Muscle layer of colon (tissue), 2 donors: ENCODE measurements at regions not wholly inside any gene's neighbourhood (a gene's known extent, or its start where the extent isn't known, plus 50 kb on each side); places are given as distances from the start of the nearest gene placed in this dataset.
"Not testable (repeated sequence)": the region's sequence is repeated elsewhere in the genome, so short reads cannot be mapped to it uniquely, and the experiment has no call there.

ENCODE experiments used
- H3K27ac ChIP-seq: one replicate; pipeline ENCODE4 v1.7.0; 2013; ENCODE audit warnings: low read depth, mild to moderate bottlenecking, low read length, moderate library complexity
- H3K27me3 ChIP-seq, 2 donors: one replicate each; pipeline ENCODE4 v1.7.0; 2013; ENCODE audit warnings: low read length in 2 of 2, mild to moderate bottlenecking in 2 of 2; ENCODE audit not compliant: insufficient read depth in 2 of 2, control insufficient read depth in 1 of 2
- H3K36me3 ChIP-seq: one replicate; pipeline ENCODE4 v1.7.0; 2013; ENCODE audit warnings: mild to moderate bottlenecking, low read length; ENCODE audit not compliant: insufficient read depth
- H3K4me1 ChIP-seq: one replicate; pipeline ENCODE4 v1.7.0; 2013; ENCODE audit warnings: mild to moderate bottlenecking, low read length; ENCODE audit not compliant: insufficient read depth
- H3K4me3 ChIP-seq, 2 donors: one replicate each; pipeline ENCODE4 v1.7.0; 2013; ENCODE audit warnings: low read length in 2 of 2, low read depth in 1 of 2, mild to moderate bottlenecking in 1 of 2, moderate library complexity in 1 of 2
- H3K9ac ChIP-seq: one replicate; pipeline ENCODE4 v1.7.0; 2013; ENCODE audit warnings: low read length
- H3K9me3 ChIP-seq: one replicate; pipeline ENCODE4 v1.7.0; 2013; ENCODE audit warnings: mild to moderate bottlenecking, low read length
- donor health status: abdominal sarcoma.
- donor health status: Adenocarcinoma of cecum.

GRCh38 chr7:108869070-108869469, 299.4 kb downstream of the DNAJB9 start:
- Histone ChIP-seq H3K4me1 (no peaks in the 10 kb centered on the region), H3K9ac (no peak overlapping the region), H3K36me3 (no peaks in the 10 kb centered on the region), H3K9me3 (no peaks in the 10 kb centered on the region), H3K27me3 (no peaks in the 10 kb centered on the region), H3K4me3 (no peak overlapping the region), H3K27ac (no peak overlapping the region)

GRCh38 chr7:108875139-108875538, 305.5 kb downstream of the DNAJB9 start:
- Histone ChIP-seq H3K4me1 (no peaks in the 10 kb centered on the region), H3K4me3 (no peak overlapping the region), H3K27me3 (no peaks in the 10 kb centered on the region), H3K9ac (no peak overlapping the region), H3K27ac (no peak overlapping the region), H3K9me3 (no peaks in the 10 kb centered on the region), H3K36me3 (no peaks in the 10 kb centered on the region)

GRCh38 chr7:108890862-108891261, 321.2 kb downstream of the DNAJB9 start:
- no peaks in the 10 kb centered on the region for H3K4me1 ChIP-seq
- H3K27ac ChIP-seq: no peak overlapping the region
- H3K9me3 ChIP-seq: no peaks in the 10 kb centered on the region
- H3K9ac ChIP-seq: no peak overlapping the region
- no peaks in the 10 kb centered on the region for H3K27me3 ChIP-seq
- H3K4me3 ChIP-seq: no peak overlapping the region
- no peaks in the 10 kb centered on the region for H3K36me3 ChIP-seq

GRCh38 chr7:108908456-108908855, 338.8 kb downstream of the DNAJB9 start:
- H3K9me3 ChIP-seq: no peaks in the 10 kb centered on the region
- H3K9ac ChIP-seq: no peak overlapping the region
- no peak overlapping the region for H3K27ac ChIP-seq
- no peak overlapping the region for H3K4me3 ChIP-seq
- H3K36me3 ChIP-seq: no peaks in the 10 kb centered on the region
- H3K4me1 ChIP-seq: no peaks in the 10 kb centered on the region
- no peaks in the 10 kb centered on the region for H3K27me3 ChIP-seq

GRCh38 chr7:108911016-108911415, 341.3 kb downstream of the DNAJB9 start:
- Histone ChIP-seq H3K27ac (no peak overlapping the region), H3K9me3 (no peaks in the 10 kb centered on the region), H3K4me1 (no peaks in the 10 kb centered on the region), H3K27me3 (no peaks in the 10 kb centered on the region), H3K9ac (no peak overlapping the region), H3K4me3 (no peak overlapping the region), H3K36me3 (no peaks in the 10 kb centered on the region)

GRCh38 chr7:108920490-108920889, 350.8 kb downstream of the DNAJB9 start:
- Histone ChIP-seq H3K36me3 (no peaks in the 10 kb centered on the region), H3K9me3 (no peaks in the 10 kb centered on the region), H3K4me1 (no peaks in the 10 kb centered on the region), H3K4me3 (no peak overlapping the region), H3K27ac (no peak overlapping the region), H3K9ac (no peak overlapping the region), H3K27me3 (no peaks in the 10 kb centered on the region)

- H3K27ac ChIP-seq, H3K36me3 ChIP-seq, H3K9me3 ChIP-seq, H3K4me3 ChIP-seq, H3K27me3 ChIP-seq, H3K4me1 ChIP-seq, H3K9ac ChIP-seq: not testable (repeated sequence)
These were observed 373.4 kb downstream of the DNAJB9 start for GRCh38 chr7:108943048-108943447.

- no peaks in the 10 kb centered on the region for H3K27me3 ChIP-seq
These were observed 377.9 kb downstream of the DNAJB9 start for GRCh38 chr7:108947526-108947925.

GRCh38 chr7:108972004-108972403, 402.3 kb downstream of the DNAJB9 start:
- Histone ChIP-seq H3K36me3 (no peaks in the 10 kb centered on the region), H3K27ac (no peak overlapping the region), H3K4me1 (peaks cover 5% of the 10 kb centered on the region), H3K9me3 (no peaks in the 10 kb centered on the region), H3K4me3 (no peak overlapping the region), H3K9ac (no peak overlapping the region), H3K27me3 (no peaks in the 10 kb centered on the region)

More at GRCh38 chr7:108947526-108947925, 377.9 kb downstream of the DNAJB9 start:
- H3K4me3 ChIP-seq: no peak overlapping the region
- no peaks in the 10 kb centered on the region for H3K4me1 ChIP-seq
- H3K9me3 ChIP-seq: no peaks in the 10 kb centered on the region
- no peak overlapping the region for H3K27ac ChIP-seq
- H3K9ac ChIP-seq: no peak overlapping the region
- no peaks in the 10 kb centered on the region for H3K36me3 ChIP-seq

GRCh38 chr7:108973075-108973474, 403.4 kb downstream of the DNAJB9 start:
- no peaks in the 10 kb centered on the region for H3K9me3 ChIP-seq
- no peaks in the 10 kb centered on the region for H3K36me3 ChIP-seq
- H3K4me3 ChIP-seq: no peak overlapping the region
- H3K4me1 ChIP-seq: peaks cover 5% of the 10 kb centered on the region
- no peak overlapping the region for H3K9ac ChIP-seq
- no peak overlapping the region for H3K27ac ChIP-seq
- H3K27me3 ChIP-seq: no peaks in the 10 kb centered on the region

- Histone ChIP-seq H3K4me3 (no peak overlapping the region), H3K9ac (no peak overlapping the region), H3K4me1 (peaks cover 5% of the 10 kb centered on the region), H3K36me3 (no peaks in the 10 kb centered on the region), H3K27ac (no peak overlapping the region), H3K27me3 (no peaks in the 10 kb centered on the region), H3K9me3 (no peaks in the 10 kb centered on the region)
These were observed 405.0 kb downstream of the DNAJB9 start for GRCh38 chr7:108974641-108975040.

- Histone ChIP-seq H3K27me3 (no peaks in the 10 kb centered on the region), H3K27ac (no peak overlapping the region)
These were observed 415.4 kb downstream of the DNAJB9 start for GRCh38 chr7:108985037-108985436.

More at GRCh38 chr7:108985037-108985436, 415.4 kb downstream of the DNAJB9 start:
- Histone ChIP-seq H3K9me3 (no peaks in the 10 kb centered on the region), H3K4me1 (no peaks in the 10 kb centered on the region), H3K4me3 (no peak overlapping the region), H3K36me3 (no peaks in the 10 kb centered on the region), H3K9ac (no peak overlapping the region)
